ENCODE measurements at regions not wholly inside any gene's neighbourhood (a gene's known extent, or its start where the extent isn't known, plus 50 kb on each side); places are given as distances from the start of the nearest gene placed in this dataset.

- peaks cover 2% of the 10 kb centered on the region for H3K27me3 Mint-ChIP-seq (ENCODE audit: insufficient read depth)
- Histone ChIP-seq H3K9me3 (ENCODE audit: control insufficient read depth, low read length) (peaks cover 10% of the 10 kb centered on the region), H3K4me1 (ENCODE audit: control insufficient read depth, insufficient read depth, low read length) (peaks cover 7% of the 10 kb centered on the region), H3K4me3 (ENCODE audit: low read length) (no peak overlapping the region), H3K9ac (ENCODE audit: extremely low read depth, low read length, poor library complexity, severe bottlenecking) (no peak overlapping the region), H3K27me3 (ENCODE audit: control insufficient read depth, insufficient read depth, low read length, poor library complexity, severe bottlenecking) (no peaks in the 10 kb centered on the region), H3K27ac (ENCODE audit: low read depth, low read length) (no peak overlapping the region), H3K36me3 (ENCODE audit: control insufficient read depth, insufficient read depth, low read length) (no peaks in the 10 kb centered on the region)
- H3K27ac Mint-ChIP-seq = no peak overlapping the region
- 92 to 100% methylated on average over 2 of the region's 2 CpGs for WGBS, 2 experiments (ENCODE audit: insufficient coverage in 1 of 2, insufficient read length in 1 of 2)
- DNase-seq = no peak
- no peak for TF ChIP-seq CTCF (conservative IDR thresholded peaks at IDR 0.05)
- H3K4me1 Mint-ChIP-seq = peaks cover 17% of the 10 kb centered on the region
- no peak overlapping the region for H3K4me3 Mint-ChIP-seq
- peaks cover 9% of the 10 kb centered on the region for H3K36me3 Mint-ChIP-seq (ENCODE audit: low read depth)
- peaks cover 21% of the 10 kb centered on the region for H3K9me3 Mint-ChIP-seq
Observed at GRCh38 chr4:151530230-151530629, 121.3 kb downstream of the FHIP1A start.

- Histone ChIP-seq H3K4me3 (ENCODE audit: low read length) (no peak overlapping the region), H3K27ac (ENCODE audit: low read depth, low read length) (no peak overlapping the region), H3K9ac (ENCODE audit: extremely low read depth, low read length, poor library complexity, severe bottlenecking) (no peak overlapping the region), H3K9me3 (ENCODE audit: control insufficient read depth, low read length) (peaks cover 7% of the 10 kb centered on the region), H3K27me3 (ENCODE audit: control insufficient read depth, insufficient read depth, low read length, poor library complexity, severe bottlenecking) (no peaks in the 10 kb centered on the region), H3K4me1 (ENCODE audit: control insufficient read depth, insufficient read depth, low read length) (peaks cover 7% of the 10 kb centered on the region), H3K36me3 (ENCODE audit: control insufficient read depth, insufficient read depth, low read length) (no peaks in the 10 kb centered on the region)
- Mint-ChIP-seq H3K4me1 (peaks cover 17% of the 10 kb centered on the region), H3K9me3 (peaks cover 19% of the 10 kb centered on the region), H3K4me3 (no peak overlapping the region), H3K27ac (no peak overlapping the region), H3K36me3 (ENCODE audit: low read depth) (peaks cover 7% of the 10 kb centered on the region), H3K27me3 (ENCODE audit: insufficient read depth) (peaks cover 2% of the 10 kb centered on the region)
- DNase-seq = no peak
- peak; percentile 57 for TF ChIP-seq CTCF (conservative IDR thresholded peaks at IDR 0.05)
- WGBS, 2 experiments (ENCODE audit: insufficient coverage in 1 of 2, insufficient read length in 1 of 2) = no CpG with 5 or more reads among the region's 1 CpG
Observed at GRCh38 chr4:151530783-151531182, 121.8 kb downstream of the FHIP1A start.

GRCh38 chr4:151532001-151532708 is 123.2 kb downstream of the FHIP1A start:
- no peak overlapping the region for H3K27ac ChIP-seq (ENCODE audit: low read depth, low read length)
- no peaks in the 10 kb centered on the region for H3K36me3 ChIP-seq (ENCODE audit: control insufficient read depth, insufficient read depth, low read length)
- peak; percentile 34 for TF ChIP-seq CTCF (conservative IDR thresholded peaks at IDR 0.05)
- no peak overlapping the region for H3K9ac ChIP-seq (ENCODE audit: extremely low read depth, low read length, poor library complexity, severe bottlenecking)
- peaks cover 11% of the 10 kb centered on the region for H3K9me3 Mint-ChIP-seq
- no peaks in the 10 kb centered on the region for H3K27me3 ChIP-seq (ENCODE audit: control insufficient read depth, insufficient read depth, low read length, poor library complexity, severe bottlenecking)
- no peak overlapping the region for H3K4me3 ChIP-seq (ENCODE audit: low read length)
- WGBS, 2 experiments (ENCODE audit: insufficient coverage in 1 of 2, insufficient read length in 1 of 2) = 70 to 84% methylated on average over 3 to 6 of the region's 6 CpGs
- H3K4me1 Mint-ChIP-seq = peaks cover 17% of the 10 kb centered on the region
- H3K27ac Mint-ChIP-seq = no peak overlapping the region
- H3K27me3 Mint-ChIP-seq (ENCODE audit: insufficient read depth) = peaks cover 2% of the 10 kb centered on the region
- DNase-seq = no peak
- peaks cover 6% of the 10 kb centered on the region for H3K36me3 Mint-ChIP-seq (ENCODE audit: low read depth)
- peaks cover 7% of the 10 kb centered on the region for H3K4me1 ChIP-seq (ENCODE audit: control insufficient read depth, insufficient read depth, low read length)
- peaks cover 7% of the 10 kb centered on the region for H3K9me3 ChIP-seq (ENCODE audit: control insufficient read depth, low read length)
- no peak overlapping the region for H3K4me3 Mint-ChIP-seq

All from endodermal cell (in vitro differentiated cells).